GM23338 (cell line): ENCODE measurements at regions not wholly inside any gene's neighbourhood (a gene's known extent, or its start where the extent isn't known, plus 50 kb on each side); places are given as distances from the start of the nearest gene placed in this dataset.

Experiments used
- ATAC-seq: fragments of 200-7000 bp; cut with Tn5 transposase; 3 replicates; pipeline ENCODE4 v1.9.1; 2020
- DNase-seq: peaks from one replicate; pipeline ENCODE4 v3.0.0-alpha.2; 2015; ENCODE audit warnings: low spot score
- H2AFZ ChIP-seq: fragments of 200-600 bp; sonication (generic); 2 replicates; pipeline ENCODE4 v1.8.0; 2016; ENCODE audit warnings: antibody characterized with exemption, mild to moderate bottlenecking, moderate library complexity
- H3F3A ChIP-seq: fragments of 200-600 bp; sonication (generic); replicated peaks from 2 replicates; pipeline ENCODE4 v1.8.0; 2017; ENCODE audit warnings: antibody characterized with exemption, mixed run types, low read depth
- H3K27ac ChIP-seq: fragments of 200-600 bp; sonication (generic); 2 replicates; pipeline ENCODE4 v1.6.1; 2016; ENCODE audit warnings: low read depth
- H3K27me3 ChIP-seq: fragments of 200-600 bp; sonication (generic); 2 replicates; pipeline ENCODE4 v1.8.0; 2016; ENCODE audit warnings: mild to moderate bottlenecking, mixed run types, moderate library complexity; ENCODE audit not compliant: insufficient read depth
- H3K36me3 ChIP-seq: fragments of 200-600 bp; sonication (generic); 2 replicates; pipeline ENCODE4 v1.8.0; 2016; ENCODE audit warnings: mild to moderate bottlenecking; ENCODE audit not compliant: insufficient read depth
- H3K4me1 ChIP-seq: fragments of 200-600 bp; sonication (generic); 2 replicates; pipeline ENCODE4 v1.8.0; 2016; ENCODE audit warnings: mild to moderate bottlenecking, moderate library complexity; ENCODE audit not compliant: insufficient read depth
- H3K4me2 ChIP-seq: fragments of 200-600 bp; sonication (generic); 2 replicates; pipeline ENCODE4 v1.7.1; 2017; ENCODE audit warnings: mixed run types
- H3K4me3 ChIP-seq: fragments of 200-600 bp; sonication (generic); 2 replicates; pipeline ENCODE4 v1.6.1; 2016; ENCODE audit warnings: mixed run types
- H3K79me2 ChIP-seq: fragments of 200-600 bp; sonication (generic); replicated peaks from 2 replicates; pipeline ENCODE4 v1.8.0; 2017; ENCODE audit warnings: mild to moderate bottlenecking; ENCODE audit not compliant: insufficient read depth
- H3K9me2 ChIP-seq: fragments of 200-600 bp; sonication (generic); 2 replicates; pipeline ENCODE4 v1.8.0; 2017; ENCODE audit not compliant: insufficient read depth
- H4K20me1 ChIP-seq: fragments of 200-600 bp; sonication (generic); replicated peaks from 2 replicates; pipeline ENCODE4 v1.8.0; 2017; ENCODE audit warnings: mild to moderate bottlenecking; ENCODE audit not compliant: insufficient read depth
- H3K27ac Mint-ChIP-seq: 2 replicates; pipeline ENCODE4 v1.8.0; 2020; ENCODE audit warnings: inconsistent platforms, mild to moderate bottlenecking, moderate library complexity, mixed read lengths
- H3K27me3 Mint-ChIP-seq: 3 replicates; pipeline ENCODE4 v1.8.0; 2022; ENCODE audit warnings: low read depth, mild to moderate bottlenecking, moderate library complexity, mixed read lengths, inconsistent platforms; ENCODE audit not compliant: insufficient read depth, poor library complexity
- H3K36me3 Mint-ChIP-seq: 3 replicates; pipeline ENCODE4 v1.8.0; 2021; ENCODE audit warnings: low read depth, mild to moderate bottlenecking, inconsistent platforms, moderate library complexity, mixed read lengths
- H3K4me1 Mint-ChIP-seq: 3 replicates; pipeline ENCODE4 v1.8.0; 2020; ENCODE audit warnings: mild to moderate bottlenecking, inconsistent platforms, mixed read lengths
- H3K4me3 Mint-ChIP-seq: 3 replicates; pipeline ENCODE4 v1.8.0; 2021; ENCODE audit warnings: moderate library complexity, mild to moderate bottlenecking, inconsistent platforms, mixed read lengths
- H3K9me3 Mint-ChIP-seq: 3 replicates; pipeline ENCODE4 v1.8.0; 2020; ENCODE audit warnings: moderate library complexity, mild to moderate bottlenecking, inconsistent platforms, mixed read lengths
- CREB1 ChIP-seq: fragments of 250-450 bp; sonication (Bioruptor Pico); IDR thresholded peaks from 2 replicates; pipeline ENCODE4 v1.5.0; 2020; ENCODE audit warnings: low read depth, mild to moderate bottlenecking, moderate library complexity
- CTCF ChIP-seq, 2 experiments: fragments of 200-600 bp in 1 of 2; sonication (generic) in 1 of 2; conservative IDR thresholded peaks; 2 replicates each; pipeline versions ENCODE4 v1.5.1 to v1.6.1; 2016 to 2017; ENCODE audit warnings: antibody characterized with exemption in 2 of 2, low read depth in 2 of 2, mild to moderate bottlenecking in 2 of 2, moderate library complexity in 1 of 2
- ETS1 ChIP-seq: IDR thresholded peaks from 2 replicates; pipeline ENCODE4 v1.6.1; 2016; ENCODE audit warnings: antibody characterized with exemption
- EZH2 ChIP-seq: fragments of 200-600 bp; sonication (generic); IDR thresholded peaks from one replicate; pipeline ENCODE4 v1.8.0; 2017; ENCODE audit warnings: antibody characterized with exemption, mild to moderate bottlenecking, low read depth; ENCODE audit not compliant: unreplicated experiment
- EZH2phosphoT487 ChIP-seq: fragments of 200-600 bp; sonication (generic); IDR thresholded peaks from one replicate; pipeline ENCODE4 v1.8.1; 2018; ENCODE audit warnings: antibody characterized with exemption; ENCODE audit not compliant: unreplicated experiment
- JUNB ChIP-seq: IDR thresholded peaks from one replicate; pipeline ENCODE4 v1.6.1; 2016; ENCODE audit warnings: antibody characterized with exemption; ENCODE audit not compliant: unreplicated experiment
- NANOG ChIP-seq: IDR thresholded peaks from 2 replicates; pipeline ENCODE4 v1.6.1; 2016; ENCODE audit warnings: antibody characterized with exemption, borderline replicate concordance
- POLR2AphosphoS5 ChIP-seq: IDR thresholded peaks from 2 replicates; pipeline ENCODE4 v1.6.1; 2016; ENCODE audit warnings: antibody characterized with exemption, low read depth
- STAT1 ChIP-seq: IDR thresholded peaks from one replicate; pipeline ENCODE4 v1.6.1; 2016; ENCODE audit warnings: antibody characterized with exemption; ENCODE audit not compliant: unreplicated experiment
- ZNF114 ChIP-seq: fragments of 250-450 bp; sonication (Bioruptor Pico); IDR thresholded peaks from 2 replicates; pipeline ENCODE4 v1.5.0; 2020; ENCODE audit warnings: mild to moderate bottlenecking, moderate library complexity
- ZNF331 ChIP-seq: fragments of 250-450 bp; sonication (Bioruptor Pico); IDR thresholded peaks from 2 replicates; pipeline ENCODE4 v1.5.0; 2020; ENCODE audit warnings: low read depth, mild to moderate bottlenecking, moderate library complexity
- ZNF462 ChIP-seq: fragments of 250-450 bp; sonication (Bioruptor Pico); IDR thresholded peaks from 2 replicates; pipeline ENCODE4 v1.5.0; 2020; ENCODE audit warnings: mild to moderate bottlenecking, moderate library complexity
- TF ChIP-seq, protein P1 (sequence below): IDR thresholded peaks from one replicate; pipeline ENCODE4 v1.6.1; 2018; ENCODE audit warnings: antibody characterized with exemption; ENCODE audit not compliant: unreplicated experiment

GRCh38 chr18:42177390-42177789 lies 222.4 kb downstream of the PIK3C3 start:
- Mint-ChIP-seq H3K4me3 (no peak overlapping the region), H3K9me3 (no peaks in the 10 kb centered on the region), H3K27ac (no peak overlapping the region), H3K4me1 (no peaks in the 10 kb centered on the region), H3K27me3 (peaks cover 2% of the 10 kb centered on the region), H3K36me3 (no peaks in the 10 kb centered on the region)
- Histone ChIP-seq H3K9me2 (no peaks in the 10 kb centered on the region), H3K4me3 (no peak overlapping the region), H3K36me3 (no peaks in the 10 kb centered on the region), H4K20me1 (no peaks in the 10 kb centered on the region), H3K27me3 (no peaks in the 10 kb centered on the region), H3K4me2 (no peak overlapping the region), H3K4me1 (no peaks in the 10 kb centered on the region), H3K27ac (no peak overlapping the region), H3K79me2 (no peaks in the 10 kb centered on the region), H2AFZ (no peak overlapping the region), H3F3A (no peaks in the 10 kb centered on the region)
- DNase-seq, result no peak
- TF ChIP-seq ZNF114 (CRISPR knock-in tag) (no peak), NANOG (no peak), CREB1 (CRISPR knock-in tag) (no peak), EZH2 (no peak), EZH2phosphoT487 (no peak), JUNB (no peak), ZNF462 (CRISPR knock-in tag) (no peak), STAT1 (no peak), CTCF (conservative IDR thresholded peaks at IDR 0.05; ENCODE audit: low read depth in 2 of 2) (no peak), ETS1 (no peak), ZNF331 (CRISPR knock-in tag) (no peak), POLR2AphosphoS5 (no peak)
- TF ChIP-seq, protein P1, sequence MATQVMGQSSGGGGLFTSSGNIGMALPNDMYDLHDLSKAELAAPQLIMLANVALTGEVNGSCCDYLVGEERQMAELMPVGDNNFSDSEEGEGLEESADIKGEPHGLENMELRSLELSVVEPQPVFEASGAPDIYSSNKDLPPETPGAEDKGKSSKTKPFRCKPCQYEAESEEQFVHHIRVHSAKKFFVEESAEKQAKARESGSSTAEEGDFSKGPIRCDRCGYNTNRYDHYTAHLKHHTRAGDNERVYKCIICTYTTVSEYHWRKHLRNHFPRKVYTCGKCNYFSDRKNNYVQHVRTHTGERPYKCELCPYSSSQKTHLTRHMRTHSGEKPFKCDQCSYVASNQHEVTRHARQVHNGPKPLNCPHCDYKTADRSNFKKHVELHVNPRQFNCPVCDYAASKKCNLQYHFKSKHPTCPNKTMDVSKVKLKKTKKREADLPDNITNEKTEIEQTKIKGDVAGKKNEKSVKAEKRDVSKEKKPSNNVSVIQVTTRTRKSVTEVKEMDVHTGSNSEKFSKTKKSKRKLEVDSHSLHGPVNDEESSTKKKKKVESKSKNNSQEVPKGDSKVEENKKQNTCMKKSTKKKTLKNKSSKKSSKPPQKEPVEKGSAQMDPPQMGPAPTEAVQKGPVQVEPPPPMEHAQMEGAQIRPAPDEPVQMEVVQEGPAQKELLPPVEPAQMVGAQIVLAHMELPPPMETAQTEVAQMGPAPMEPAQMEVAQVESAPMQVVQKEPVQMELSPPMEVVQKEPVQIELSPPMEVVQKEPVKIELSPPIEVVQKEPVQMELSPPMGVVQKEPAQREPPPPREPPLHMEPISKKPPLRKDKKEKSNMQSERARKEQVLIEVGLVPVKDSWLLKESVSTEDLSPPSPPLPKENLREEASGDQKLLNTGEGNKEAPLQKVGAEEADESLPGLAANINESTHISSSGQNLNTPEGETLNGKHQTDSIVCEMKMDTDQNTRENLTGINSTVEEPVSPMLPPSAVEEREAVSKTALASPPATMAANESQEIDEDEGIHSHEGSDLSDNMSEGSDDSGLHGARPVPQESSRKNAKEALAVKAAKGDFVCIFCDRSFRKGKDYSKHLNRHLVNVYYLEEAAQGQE, result no peak
- no peak for ATAC-seq
